ENCODE measurements at regions not wholly inside any gene's neighbourhood (a gene's known extent, or its start where the extent isn't known, plus 50 kb on each side); places are given as distances from the start of the nearest gene placed in this dataset.

DNA sequence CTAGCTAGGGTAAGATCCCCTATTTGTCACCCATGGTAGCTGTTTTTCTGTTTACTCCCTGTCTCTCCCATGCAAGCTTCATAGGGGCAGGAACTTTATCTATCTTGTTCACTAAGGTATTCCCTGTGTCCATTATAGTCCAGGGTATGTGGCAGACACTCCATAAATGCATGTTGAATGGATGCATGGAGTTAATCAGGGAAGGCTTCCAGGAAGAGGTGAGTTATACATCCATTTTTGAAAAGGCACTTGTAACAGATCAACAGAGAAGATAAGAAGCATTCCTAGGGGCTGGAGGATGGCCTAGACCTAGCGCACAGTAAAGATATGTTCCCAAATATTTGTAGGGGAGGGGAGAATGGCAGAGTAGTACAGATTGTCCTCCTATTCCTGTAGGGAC, 130.3 kb downstream of the BUD13 start:
- DNase-seq (ENCODE audit: low spot score), result no peak

DNA sequence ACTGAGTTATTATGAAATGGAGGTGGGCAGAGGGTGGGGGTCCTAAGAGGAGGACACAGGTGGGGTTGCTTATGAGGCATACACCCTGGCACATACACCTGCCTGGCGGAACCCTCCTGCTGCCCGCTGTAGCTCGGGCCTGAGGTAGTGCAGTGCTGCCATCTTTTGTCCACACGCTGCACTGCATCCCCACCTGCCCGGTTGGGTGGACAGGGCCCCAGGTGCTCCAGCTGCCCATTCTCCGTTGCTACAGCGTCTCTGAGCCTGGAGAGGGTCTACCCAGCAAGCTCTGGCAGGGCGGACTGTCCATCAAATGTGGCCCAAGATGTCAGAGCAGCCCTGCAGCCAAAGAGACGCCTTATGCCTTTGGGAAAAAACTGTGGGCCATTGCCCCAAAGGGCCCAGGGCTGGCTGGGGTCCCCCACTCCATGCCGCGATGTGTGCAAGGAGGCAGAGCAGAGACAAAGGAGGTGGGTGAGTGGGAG, 131.2 kb downstream of the BUD13 start:
- peak; percentile 7 for DNase-seq (ENCODE audit: low spot score)

DNA sequence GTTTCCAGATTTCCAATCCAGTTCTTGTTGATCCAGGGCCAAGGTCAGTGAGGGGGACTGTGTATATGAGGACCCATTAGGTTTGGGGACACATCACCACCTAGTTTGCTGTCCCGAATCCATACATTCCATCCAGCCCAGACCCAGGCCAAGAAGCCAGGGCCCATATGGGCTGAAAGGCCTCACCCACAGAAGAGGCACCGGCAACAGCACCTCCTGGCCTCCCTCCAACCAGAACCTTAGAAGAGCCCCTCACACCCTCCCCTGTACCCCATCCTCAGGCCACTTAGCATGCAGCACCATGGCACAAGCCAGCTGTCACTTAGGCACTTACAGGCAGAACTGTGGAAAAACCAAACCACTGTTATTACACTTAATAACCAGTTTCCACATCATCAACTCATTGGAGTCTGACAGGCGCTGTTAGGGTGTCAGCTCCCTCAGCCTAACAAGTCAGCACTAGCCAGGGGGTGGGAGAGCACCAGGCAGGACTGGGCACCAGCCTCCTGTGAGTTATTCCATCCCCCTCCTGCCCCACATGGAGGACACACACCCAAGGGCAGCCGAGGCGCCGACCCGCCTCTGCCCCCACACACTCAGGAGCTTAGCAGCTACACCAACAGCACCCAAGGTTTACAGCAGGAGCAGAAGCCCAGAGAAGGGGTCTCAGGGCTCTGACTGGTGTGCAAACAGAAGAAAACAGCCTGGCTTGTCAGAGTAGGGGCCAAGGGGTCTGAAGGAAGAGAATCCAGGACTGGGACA, 132.0 kb downstream of the BUD13 start:
- no peak for DNase-seq (ENCODE audit: low spot score)

DNA sequence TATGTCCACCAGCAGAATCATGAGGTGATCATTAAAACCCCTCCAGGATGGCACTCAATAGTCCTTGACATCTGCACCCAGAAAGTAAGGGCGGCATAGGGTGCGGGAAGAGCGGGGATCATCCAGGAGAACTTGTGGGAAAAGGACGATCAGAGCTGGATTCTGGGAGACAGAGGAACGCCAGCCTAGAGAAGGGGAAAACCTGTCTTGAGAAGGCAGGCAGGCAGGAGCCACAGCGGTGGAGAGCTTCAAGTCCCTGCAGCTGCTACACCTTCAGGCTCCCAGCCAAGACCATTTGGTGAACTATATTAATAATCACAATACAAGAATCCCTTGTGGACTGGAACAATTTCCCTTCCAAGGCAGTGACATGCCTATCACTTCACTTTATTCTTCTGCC, 134.3 kb downstream of the BUD13 start:
- DNase-seq (ENCODE audit: low spot score), result no peak

DNA sequence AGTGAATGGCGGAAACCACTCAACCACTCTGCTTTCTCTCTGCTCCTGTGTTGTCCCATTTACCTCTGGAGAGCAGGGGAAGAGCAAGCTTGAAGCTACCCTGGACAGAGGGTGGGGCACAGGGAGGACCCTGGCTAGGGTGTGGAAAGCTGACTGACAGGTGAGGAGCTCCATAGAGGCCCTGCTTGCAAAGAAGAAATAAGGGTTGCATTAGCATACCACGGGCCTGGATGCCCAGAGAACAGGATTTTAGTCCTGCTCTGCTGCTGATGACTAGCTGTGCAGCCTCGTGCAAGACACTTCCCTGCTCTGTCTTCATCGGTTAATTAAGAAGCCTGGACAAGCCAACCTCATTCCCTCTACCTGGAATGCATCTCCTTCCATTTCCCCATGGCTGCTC, 135.0 kb downstream of the BUD13 start:
- no peak for DNase-seq (ENCODE audit: low spot score)

DNA sequence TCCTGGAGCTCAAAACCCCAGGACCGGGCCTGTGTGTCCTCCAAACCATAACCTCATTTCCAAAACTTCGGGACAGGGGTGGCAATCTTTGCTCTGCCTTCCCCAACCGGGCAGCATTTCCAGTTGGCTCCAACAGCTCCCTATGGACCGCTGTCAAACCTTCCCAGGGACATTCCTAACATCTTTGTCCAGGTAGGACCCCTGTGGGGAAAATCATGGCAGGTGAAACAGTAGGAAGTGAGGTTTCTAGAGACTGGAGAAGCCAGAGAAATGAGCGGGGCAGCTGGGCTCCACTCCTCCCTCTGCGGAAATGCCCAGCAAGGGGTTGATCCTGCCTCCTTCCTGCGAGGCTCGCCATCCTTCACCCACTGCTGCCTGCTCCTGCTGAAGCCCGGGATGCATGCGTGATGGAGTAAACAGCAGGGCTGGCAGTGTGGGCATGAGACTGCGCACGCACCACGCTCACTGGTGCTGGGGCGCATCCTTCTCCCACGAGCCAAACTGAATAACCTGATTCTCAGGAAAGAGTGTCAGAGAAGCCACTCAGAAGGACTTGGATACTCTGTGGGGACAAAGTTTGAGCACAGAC, 136.4 kb downstream of the BUD13 start:
- no peak for DNase-seq (ENCODE audit: low spot score)

DNA sequence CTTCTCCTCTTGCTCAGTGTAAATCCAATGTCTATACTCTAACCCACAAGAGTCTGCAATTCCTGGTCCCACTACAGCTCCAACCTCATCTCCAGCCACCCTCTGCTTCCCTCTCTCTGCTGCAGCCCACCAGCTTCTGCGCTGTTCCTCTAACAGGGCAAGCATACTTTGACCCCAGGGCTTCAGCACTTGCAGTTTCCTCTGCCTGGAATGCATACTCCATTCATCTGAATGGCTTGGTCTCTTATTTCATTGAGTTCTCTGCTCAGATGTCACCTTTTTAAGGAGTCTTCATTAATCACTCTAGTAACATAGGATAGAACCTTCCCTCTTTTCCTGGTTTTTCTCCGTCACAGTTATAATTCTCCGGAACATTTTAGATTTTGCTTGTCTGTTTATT, 141.6 kb downstream of the BUD13 start:
- DNase-seq (ENCODE audit: low spot score), result no peak

DNA sequence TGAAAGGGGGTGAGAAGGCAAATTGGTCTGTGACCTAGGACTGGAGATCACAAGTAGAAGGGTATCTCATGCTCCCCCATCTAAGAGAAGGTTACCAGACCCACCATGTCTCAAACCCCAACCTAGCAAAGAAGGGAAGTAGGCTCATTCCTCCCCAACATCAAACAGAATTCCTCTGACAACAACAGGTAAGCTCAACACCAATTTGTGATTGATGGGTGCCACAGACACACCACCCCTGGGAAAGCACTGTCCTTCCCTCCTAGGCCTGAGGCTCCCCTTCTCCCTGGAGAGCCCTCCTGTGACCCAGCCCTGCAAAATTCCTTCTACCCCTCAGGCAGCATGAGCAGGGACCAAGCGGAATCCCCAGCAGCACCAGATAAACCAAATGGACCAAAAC, 154.3 kb downstream of the BUD13 start:
- no peak for DNase-seq (ENCODE audit: low spot score)

DNA sequence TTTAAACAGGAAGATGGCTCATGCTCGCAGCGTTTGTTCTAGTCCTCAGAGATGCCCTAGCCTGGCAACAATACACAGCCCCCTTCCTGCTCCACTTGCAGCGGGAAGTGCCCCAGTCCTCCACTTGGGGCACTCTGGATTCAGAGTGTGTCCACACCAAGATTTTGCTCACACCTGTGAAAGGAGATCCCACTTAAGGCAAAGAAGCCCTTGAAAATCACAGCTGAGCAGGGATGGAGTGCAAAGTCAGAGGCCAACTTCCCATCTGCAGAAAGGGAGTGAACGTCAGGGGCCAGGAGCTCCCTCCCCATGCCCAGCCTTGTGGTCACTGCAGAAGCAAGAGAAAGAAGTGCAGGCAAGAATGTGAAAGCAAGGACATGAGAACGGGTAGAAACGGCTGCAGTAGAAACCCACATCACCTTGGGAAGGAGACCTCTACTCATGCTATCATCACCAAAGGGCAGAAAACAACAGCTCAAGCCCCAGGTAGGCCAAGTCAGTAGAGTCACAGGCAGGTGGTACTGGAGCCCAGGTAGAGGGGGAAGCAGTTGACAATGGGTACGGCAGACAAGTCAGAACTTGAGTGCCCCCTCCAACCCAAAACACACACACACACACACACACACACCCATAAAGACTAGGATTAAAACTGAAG, 157.4 kb downstream of the BUD13 start:
- DNase-seq (ENCODE audit: low spot score), result no peak

DNA sequence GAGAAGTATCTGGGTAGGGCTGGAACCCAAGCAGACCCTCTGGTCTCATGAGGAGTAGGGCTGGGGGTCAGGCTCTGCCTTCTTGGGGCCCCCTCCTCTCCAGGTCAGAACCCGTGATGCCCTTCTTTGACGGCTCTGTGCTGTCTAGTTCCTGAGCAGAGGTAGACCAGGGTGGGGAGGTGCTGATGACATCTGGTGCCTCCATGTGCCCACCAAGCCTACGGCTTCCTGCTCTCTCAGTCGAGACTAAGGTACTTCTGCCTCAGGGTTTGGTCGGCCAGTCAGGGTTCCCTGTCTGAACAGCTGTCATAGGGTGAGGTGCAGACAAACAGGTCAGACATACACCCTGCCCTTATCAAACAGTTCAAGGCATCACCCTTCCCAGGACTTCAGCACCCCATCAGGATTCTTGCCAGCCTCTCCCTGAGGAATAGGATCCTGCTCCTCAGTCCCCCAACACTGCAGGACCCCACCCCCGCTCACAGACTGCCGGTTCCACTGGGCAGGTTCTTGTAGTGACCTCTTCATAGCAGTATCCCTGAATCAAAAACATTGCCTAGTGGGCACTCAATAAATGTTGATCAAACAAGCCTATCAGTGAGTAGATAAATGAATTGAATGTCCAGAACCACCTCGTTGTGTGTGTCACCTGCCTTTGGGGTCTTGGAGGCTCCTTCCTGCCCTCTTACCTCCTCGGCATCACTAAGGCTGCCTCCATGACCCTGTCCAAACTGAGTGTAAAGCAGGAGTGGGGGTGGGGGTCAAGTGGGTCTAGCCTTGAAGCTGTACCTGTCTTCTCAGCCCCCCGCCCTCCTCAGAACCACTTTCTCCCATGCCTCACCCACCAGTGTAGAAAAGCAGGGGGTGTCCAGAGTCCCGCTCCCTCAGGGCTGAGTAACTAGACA, 158.2 kb downstream of the BUD13 start:
- no peak for DNase-seq (ENCODE audit: low spot score)

DNA sequence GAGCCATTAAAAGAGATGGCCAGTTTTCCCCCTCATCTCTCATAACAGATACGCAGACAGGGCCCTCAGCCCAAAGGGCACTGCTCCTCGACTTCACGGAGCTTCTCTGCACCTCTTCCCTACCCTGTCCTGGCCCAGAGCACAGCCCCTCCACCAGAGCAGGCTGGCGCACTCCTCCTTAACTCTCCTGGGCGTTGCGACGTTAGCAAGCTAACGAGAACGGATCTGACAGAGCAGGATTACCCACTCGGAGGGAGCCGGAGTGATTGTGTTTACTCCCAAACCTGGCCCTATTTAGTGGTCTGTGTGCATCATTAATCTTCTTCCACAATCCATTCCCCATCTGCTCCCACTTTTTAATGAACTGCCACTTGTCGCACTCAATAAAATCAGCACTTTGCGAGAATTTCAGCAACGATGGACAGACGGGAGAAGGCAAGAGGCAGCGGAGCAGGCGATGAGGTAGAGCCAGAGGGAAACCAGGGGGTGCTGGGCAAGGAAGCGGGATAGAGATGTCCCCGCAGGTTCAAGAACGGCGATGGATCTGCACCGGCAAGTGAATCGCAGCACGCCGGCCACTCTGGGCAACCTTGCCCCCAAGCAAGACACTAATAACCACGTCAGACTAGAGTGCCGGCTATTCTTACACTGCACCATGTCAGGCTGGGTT, 159.4 kb downstream of the BUD13 start:
- DNase-seq (ENCODE audit: low spot score), result no peak

DNA sequence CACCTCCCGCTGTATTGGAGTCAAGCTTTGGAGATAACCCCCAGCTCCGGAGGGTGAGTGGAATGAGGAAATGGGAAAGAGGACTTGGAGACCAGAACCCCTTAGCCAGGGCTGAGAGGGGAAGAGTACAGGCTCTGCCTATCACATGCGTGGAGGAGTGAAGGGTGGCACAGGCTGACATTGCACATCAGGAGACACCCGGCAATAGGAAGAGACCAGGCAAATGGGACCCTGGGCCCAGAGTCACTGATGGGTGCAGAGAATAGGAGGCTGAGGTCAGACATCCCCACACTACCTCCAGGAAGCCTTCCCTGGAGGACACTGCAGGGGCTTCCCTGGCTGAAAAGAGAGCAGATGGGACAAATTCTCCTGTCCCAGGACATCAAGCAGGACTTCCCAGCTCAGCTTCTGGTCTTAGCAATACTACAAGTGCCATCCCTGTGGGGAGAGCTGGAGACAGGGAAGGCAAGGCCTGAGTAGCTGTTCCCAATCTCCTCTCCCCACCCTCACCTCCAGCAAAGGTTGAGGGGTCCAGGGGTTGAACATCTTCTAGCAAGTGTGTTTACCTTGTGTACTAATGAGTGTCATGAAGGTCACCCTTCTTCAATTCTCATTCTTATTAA, 160.7 kb downstream of the BUD13 start:
- no peak for DNase-seq (ENCODE audit: low spot score)

DNA sequence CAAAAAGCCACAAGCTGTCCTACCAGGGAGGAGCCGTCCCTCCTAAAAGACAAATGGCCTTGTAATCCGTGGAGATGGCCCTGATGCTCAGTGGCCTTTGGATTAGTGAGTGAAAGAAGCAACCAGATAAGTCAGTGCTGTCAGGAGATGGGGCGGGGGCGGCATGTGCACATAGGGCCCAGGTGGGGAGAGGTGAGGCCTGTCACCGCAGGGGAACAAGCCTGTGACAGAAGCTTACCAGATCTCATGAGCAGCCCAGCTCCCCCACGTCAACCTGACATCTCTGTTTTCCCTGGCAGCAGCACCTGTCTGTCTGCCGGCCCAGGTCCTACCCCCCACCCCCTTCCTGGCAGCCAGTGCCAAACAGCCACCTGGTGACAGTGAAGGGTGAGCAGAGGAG, 162.6 kb downstream of the BUD13 start:
- DNase-seq (ENCODE audit: low spot score), result no peak

DNA sequence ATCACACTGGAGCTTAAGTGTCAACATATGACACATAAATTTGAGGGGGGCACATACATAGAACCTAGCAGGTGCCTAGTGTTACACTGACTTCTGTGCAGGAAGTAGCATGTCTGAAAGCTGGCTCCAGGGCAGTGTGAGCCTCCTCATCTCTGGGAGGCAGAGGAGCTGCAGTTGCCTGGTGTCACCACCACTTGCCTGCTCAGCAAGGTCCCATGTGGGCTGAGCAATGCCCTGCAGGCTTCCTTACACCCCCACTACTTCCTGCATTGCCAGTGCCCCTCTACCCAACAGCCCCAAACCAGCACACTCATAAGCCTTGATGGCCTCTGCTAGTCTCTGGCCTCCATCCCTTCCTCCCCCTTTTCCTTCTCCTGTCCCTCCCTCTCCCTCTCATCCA, 165.8 kb downstream of the BUD13 start:
- no peak for DNase-seq (ENCODE audit: low spot score)

DNA sequence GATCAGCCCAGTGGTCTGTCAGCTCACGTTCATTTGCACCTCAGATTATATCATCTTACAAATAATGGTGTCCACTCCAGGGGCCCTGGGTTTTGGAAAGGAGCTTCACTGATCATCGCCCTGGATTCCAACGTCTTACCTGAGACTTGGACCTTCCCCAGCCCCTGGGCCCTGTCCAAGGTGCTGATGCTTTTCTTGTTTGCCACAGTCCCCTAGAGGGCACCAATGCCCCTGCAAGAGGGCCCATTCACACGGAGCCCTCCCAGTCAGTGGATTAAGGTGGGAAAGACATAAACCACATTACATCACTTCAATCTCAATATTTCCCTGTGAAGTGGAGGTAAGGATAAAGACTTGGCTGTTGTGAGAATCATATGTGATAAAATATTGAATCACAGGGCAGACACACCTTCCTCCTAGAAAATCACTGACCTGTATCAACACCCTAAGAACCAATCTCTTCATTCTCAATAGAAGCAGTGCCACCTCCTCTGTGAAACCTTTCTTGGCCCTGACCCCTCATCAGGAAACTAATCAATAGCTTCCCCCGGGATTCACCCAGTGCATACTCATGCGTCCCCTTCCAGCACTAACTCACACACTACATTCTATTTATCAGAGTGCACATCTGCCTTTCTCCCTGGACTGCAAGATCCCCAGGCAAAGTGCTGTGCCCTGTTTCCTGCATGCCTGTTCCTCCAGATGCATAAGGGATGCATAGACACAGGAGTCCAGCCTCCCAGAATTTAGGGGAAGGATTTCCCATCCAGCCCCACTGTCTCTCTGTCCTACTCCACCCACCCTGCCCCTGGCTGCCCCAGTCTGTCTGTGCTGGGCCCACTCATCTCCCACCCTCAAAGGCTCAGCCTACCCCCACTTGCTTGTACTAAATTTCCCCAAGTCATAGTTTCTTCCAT, 167.0 kb downstream of the BUD13 start:
- DNase-seq (ENCODE audit: low spot score), result peak; percentile 33

DNA sequence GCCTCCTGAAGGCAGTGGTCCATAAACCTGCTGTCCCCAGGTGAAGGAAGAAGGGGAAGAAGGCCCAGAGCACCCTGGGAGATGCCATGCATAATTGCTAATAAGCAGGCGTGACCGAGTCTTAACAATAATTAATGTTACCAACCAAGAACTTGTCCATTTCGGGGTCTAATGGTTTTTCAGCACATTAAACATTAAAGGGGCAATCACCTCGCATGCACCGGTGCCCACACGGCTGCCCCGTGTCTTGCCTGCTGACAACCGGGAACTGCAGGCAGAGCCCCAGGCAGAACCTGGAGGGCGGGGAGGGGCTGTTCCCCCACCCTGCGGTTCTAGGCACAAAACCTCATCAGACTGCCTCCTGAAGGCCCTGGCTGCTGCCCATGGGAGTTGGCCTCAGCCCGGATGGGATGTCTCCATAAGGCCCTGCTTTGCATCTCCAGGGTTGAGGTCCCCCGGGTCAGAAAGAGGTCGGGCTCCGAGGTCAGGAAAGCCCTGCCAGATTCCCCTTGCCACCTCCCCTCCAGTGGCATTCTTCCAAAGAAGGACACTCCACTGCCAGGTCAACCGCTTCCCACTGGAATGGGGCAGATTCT, 169.0 kb downstream of the BUD13 start:
- DNase-seq (ENCODE audit: low spot score), result no peak

DNA sequence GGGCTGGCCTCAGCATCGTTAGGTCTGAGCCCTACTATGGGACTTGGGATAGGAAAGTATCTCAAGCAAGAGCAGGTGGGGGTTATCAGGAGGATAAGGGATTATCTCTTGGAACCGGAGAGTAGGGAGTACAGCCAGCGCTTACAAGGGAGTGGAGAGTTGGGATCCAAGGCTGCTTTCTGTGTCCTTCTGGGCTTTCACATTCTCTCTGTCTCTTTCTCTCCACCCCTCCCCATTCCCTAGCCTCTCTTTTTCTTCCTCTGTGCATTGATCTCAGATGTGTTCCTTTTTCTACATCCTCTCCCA, 170.2 kb downstream of the BUD13 start:
- DNase-seq (ENCODE audit: low spot score), result no peak

DNA sequence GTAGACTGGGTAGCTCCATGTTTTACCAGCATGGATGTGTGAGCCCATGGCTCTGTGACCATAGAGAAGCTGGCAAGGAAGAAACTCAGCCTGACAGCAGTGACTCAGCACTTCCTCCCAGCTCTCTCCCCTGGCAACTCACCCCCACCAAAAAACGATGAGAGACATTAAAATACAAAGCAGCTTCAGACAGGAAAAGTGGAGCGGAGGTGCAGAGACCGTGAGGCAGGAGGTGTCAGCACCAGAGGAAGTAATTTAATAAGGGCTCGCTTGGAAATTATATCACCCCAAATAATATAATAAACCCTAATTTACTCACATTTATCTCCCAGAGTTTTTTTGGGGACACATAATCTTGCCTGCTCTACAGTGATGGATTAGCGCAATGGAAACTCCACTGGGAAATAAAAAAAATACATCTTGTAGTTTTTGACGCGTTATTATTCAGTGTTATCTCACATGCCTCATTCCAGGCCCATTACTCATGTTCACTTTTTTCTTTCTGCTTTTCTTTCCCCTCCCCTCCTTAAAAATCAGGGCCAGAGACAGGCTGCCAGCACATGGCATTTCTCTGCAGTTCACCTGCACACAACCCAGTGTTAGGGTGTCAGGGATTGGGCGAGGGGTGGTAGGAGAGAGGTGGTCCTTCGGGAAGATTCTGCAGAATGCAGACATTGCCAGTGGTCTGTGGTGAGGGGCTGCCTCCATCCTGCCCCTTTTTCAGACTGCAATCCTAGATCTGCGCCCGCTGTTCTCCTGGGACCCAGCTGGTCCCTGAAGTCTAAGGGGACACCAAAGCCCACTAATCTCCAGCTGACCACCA, 170.8 kb downstream of the BUD13 start:
- DNase-seq (ENCODE audit: low spot score), result peak; percentile 58

DNA sequence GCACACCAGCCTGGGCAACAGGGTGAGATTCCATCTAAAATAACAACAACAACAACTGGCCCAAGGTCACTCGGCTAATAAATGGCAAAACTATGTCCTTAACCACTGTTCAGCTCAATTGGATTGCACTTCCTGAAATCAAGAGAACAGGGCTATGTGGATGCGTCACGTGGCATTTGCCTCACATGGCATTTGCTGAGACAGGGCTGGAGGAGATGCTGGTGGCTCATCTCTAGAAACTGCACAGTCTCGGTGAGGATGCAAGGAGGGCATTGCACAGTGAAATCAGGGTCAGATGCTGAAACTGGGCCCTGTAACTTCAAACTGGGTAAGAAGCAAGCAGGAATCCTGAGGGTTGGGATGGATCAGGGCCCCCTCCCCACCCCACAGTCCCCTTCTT, 171.9 kb downstream of the BUD13 start:
- DNase-seq (ENCODE audit: low spot score), result no peak

All from kidney capillary endothelial cell (primary cell).